Erythroblast (primary cell): ENCODE measurements at regions not wholly inside any gene's neighbourhood (a gene's known extent, or its start where the extent isn't known, plus 50 kb on each side); places are given as distances from the start of the nearest gene placed in this dataset.

Experiments
- GATA1 ChIP-seq: IDR thresholded peaks from 2 replicates; pipeline ENCODE4 v1.6.1; 2011; ENCODE audit warnings: low read depth, mild to moderate bottlenecking, control low read depth, low read length, moderate library complexity
- POLR2A ChIP-seq: IDR thresholded peaks from 2 replicates; pipeline ENCODE4 v1.6.1; 2011; ENCODE audit warnings: mild to moderate bottlenecking, low read length

DNA sequence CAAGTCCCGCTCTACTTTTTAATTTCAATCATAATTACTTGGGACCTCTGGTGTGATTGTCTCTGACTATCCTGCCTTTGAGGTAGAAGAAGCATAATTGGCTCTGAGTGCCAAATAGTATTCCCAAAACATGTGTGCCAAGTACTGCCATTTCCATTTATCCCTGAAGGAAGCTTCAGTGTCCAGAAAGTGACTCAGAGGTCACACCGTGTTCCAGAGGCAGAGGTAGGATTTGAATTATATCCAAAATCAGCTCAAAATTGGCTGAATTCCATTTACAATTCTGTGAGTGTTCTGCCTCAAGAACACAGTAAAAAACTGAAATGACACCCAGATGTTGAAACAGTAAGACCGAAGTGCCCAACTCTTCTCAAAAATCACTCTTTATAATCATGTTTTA, 255.3 kb downstream of the RSL24D1 start:
- no peak for TF ChIP-seq POLR2A
- TF ChIP-seq GATA1, result no peak
